ENCODE measurements at regions not wholly inside any gene's neighbourhood (a gene's known extent, or its start where the extent isn't known, plus 50 kb on each side); places are given as distances from the start of the nearest gene placed in this dataset.

DNA sequence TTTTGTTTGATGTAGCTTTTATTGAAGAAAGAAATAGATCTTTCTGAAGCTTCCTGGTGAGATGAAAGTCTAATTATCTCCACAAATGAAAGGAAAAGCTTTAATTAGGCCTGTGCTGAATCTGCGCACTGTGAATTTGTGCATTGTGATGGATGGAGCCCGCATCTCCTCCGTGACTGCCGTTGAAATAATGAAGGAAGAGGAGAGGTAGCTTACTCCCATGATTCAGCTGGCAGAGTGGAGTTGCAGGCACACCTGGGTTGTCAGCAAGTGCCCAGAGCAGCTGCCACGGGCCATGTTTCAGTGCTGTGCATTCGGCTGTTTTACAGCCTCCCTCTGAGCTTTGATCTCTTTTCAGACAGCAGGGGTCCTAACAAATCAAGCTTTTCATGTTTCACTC lies 735.3 kb upstream of the TENM3 start:
- Mint-ChIP-seq H3K27ac (no peak overlapping the region), H3K27me3 (ENCODE audit: low read depth) (peaks cover 31% of the 10 kb centered on the region), H3K9me3 (no peaks in the 10 kb centered on the region), H3K36me3 (ENCODE audit: low read depth) (no peaks in the 10 kb centered on the region), H3K4me1 (peaks cover 14% of the 10 kb centered on the region), H3K4me3 (peak overlapping the region in 1 of 3 experiments; percentile 26)
- TF ChIP-seq, protein P1, sequence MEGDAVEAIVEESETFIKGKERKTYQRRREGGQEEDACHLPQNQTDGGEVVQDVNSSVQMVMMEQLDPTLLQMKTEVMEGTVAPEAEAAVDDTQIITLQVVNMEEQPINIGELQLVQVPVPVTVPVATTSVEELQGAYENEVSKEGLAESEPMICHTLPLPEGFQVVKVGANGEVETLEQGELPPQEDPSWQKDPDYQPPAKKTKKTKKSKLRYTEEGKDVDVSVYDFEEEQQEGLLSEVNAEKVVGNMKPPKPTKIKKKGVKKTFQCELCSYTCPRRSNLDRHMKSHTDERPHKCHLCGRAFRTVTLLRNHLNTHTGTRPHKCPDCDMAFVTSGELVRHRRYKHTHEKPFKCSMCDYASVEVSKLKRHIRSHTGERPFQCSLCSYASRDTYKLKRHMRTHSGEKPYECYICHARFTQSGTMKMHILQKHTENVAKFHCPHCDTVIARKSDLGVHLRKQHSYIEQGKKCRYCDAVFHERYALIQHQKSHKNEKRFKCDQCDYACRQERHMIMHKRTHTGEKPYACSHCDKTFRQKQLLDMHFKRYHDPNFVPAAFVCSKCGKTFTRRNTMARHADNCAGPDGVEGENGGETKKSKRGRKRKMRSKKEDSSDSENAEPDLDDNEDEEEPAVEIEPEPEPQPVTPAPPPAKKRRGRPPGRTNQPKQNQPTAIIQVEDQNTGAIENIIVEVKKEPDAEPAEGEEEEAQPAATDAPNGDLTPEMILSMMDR (IDR thresholded peaks at IDR 0.05; ENCODE audit: unreplicated experiment in 3 of 3): no peak

DNA sequence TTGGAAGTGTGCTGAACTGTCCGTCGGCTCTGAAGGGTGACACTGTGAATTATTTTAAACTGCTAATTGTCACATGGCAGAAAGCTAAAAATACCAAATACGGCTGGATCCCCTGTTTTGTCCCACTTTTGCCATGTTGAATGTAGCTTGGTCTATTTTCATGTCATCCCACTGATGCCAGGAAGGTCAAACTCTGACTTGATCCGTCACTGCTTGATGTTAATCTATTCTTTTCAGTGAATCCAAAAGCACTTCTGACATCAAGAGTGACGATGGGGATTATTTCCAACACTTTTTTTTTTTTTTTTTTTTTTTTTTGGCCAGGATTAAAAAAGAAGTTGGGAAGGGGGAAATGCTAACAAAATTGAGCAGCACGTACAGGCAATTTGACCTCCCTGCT lies 734.6 kb upstream of the TENM3 start:
- Mint-ChIP-seq H3K27me3 (ENCODE audit: low read depth) (peaks cover 29% of the 10 kb centered on the region), H3K36me3 (ENCODE audit: low read depth) (no peaks in the 10 kb centered on the region), H3K27ac (no peak overlapping the region), H3K9me3 (no peaks in the 10 kb centered on the region), H3K4me3 (no peak overlapping the region), H3K4me1 (peaks cover 14% of the 10 kb centered on the region)
- TF ChIP-seq, protein P1 (IDR thresholded peaks at IDR 0.05; ENCODE audit: unreplicated experiment in 3 of 3): no peak

DNA sequence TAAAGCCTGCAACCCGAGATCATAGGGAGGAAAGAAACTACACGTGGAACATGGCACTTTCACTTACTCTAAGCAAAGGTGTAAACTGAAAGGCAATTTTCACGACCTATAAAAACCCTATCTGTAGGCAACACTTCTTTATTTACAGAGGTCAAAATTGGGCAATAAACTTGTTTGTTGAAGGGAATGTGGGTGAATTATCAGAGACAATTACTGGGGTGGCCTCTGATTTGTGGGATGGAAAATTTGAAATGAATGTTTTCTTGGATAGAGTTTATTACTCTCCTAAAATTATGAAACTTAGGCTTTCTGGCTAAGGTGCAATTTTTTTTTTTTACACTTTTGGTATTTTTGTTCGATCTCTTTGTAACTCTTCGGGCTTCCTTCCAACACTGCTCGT lies 734.1 kb upstream of the TENM3 start:
- Mint-ChIP-seq H3K27ac (no peak overlapping the region), H3K9me3 (no peaks in the 10 kb centered on the region), H3K4me3 (no peak overlapping the region), H3K36me3 (ENCODE audit: low read depth) (no peaks in the 10 kb centered on the region), H3K27me3 (ENCODE audit: low read depth) (peaks cover 28% of the 10 kb centered on the region), H3K4me1 (peaks cover 14% of the 10 kb centered on the region)
- TF ChIP-seq, protein P1 (IDR thresholded peaks at IDR 0.05; ENCODE audit: unreplicated experiment in 3 of 3): no peak

DNA sequence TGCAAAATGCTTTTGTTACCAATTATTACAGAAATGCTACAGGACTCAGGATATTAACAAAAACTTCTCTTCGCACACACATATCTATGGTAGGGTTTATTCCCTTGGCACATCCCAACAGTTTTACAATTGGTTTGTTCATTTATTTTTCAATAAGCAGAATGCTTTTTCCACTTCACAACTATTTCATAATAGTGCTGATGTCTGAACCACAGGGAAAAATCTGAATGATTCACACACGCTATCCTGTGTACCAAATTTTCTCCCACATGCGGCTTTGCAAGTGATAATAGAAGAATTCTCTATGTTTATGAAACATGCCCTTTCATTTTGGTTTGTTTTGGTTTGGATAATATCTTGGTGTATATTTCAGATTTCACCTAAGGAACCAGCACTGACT lies 725.7 kb upstream of the TENM3 start:
- Mint-ChIP-seq H3K9me3 (no peaks in the 10 kb centered on the region), H3K4me3 (no peak overlapping the region), H3K4me1 (no peaks in the 10 kb centered on the region), H3K27me3 (ENCODE audit: low read depth) (no peaks in the 10 kb centered on the region), H3K36me3 (ENCODE audit: low read depth) (no peaks in the 10 kb centered on the region), H3K27ac (no peak overlapping the region)
- TF ChIP-seq, protein P1 (IDR thresholded peaks at IDR 0.05; ENCODE audit: unreplicated experiment in 3 of 3): no peak

DNA sequence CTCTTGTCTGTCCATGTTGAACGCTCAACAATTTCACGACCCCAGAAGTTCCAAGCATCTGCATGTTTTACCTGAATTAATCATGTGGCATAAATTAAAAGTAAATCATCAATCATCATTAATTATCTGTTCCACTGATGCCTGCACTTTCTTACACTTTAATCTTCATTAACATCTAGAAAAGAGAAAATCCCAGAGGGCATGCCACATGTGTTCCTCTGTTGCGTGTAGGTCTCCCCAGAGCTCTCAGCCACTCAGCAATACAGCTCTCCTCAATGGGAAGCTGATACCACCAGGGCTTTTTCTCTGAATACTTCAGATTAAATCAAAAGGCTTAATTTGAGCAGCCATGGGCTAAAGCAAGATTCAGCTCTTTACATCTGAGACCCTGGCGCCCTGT lies 722.4 kb upstream of the TENM3 start:
- H3K4me1 Mint-ChIP-seq: peaks cover 10% of the 10 kb centered on the region
- no peaks in the 10 kb centered on the region for H3K36me3 Mint-ChIP-seq (ENCODE audit: low read depth)
- TF ChIP-seq, protein P1 (IDR thresholded peaks at IDR 0.05; ENCODE audit: unreplicated experiment in 3 of 3): no peak
- H3K4me3 Mint-ChIP-seq: no peak overlapping the region
- no peaks in the 10 kb centered on the region for H3K27me3 Mint-ChIP-seq (ENCODE audit: low read depth)
- no peak overlapping the region for H3K27ac Mint-ChIP-seq
- H3K9me3 Mint-ChIP-seq: no peaks in the 10 kb centered on the region

DNA sequence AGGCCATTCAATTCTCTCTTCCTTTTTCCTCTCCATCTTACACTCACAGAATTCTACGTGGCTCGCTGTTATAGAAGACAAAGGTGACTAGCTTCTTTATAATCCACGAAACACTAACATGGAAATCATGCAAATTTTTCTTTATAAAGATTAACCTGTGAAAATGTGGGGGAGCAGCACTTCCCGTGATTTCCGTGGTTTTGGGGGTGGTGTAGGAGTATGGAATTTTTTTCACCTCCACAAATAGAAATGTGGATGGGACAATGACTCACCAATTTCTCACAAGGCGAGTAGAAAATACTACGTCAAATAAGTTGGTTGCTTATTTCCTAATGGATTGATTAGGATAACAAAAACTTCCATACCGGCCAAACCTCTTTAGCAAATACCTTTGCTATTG lies 719.2 kb upstream of the TENM3 start:
- Mint-ChIP-seq H3K4me3 (no peak overlapping the region), H3K9me3 (no peaks in the 10 kb centered on the region), H3K27ac (no peak overlapping the region), H3K27me3 (ENCODE audit: low read depth) (no peaks in the 10 kb centered on the region), H3K4me1 (peaks cover 12% of the 10 kb centered on the region), H3K36me3 (ENCODE audit: low read depth) (no peaks in the 10 kb centered on the region)
- TF ChIP-seq, protein P1 (IDR thresholded peaks at IDR 0.05; ENCODE audit: unreplicated experiment in 3 of 3): no peak
